ENCODE measurements at regions not wholly inside any gene's neighbourhood (a gene's known extent, or its start where the extent isn't known, plus 50 kb on each side); places are given as distances from the start of the nearest gene placed in this dataset.

DNA sequence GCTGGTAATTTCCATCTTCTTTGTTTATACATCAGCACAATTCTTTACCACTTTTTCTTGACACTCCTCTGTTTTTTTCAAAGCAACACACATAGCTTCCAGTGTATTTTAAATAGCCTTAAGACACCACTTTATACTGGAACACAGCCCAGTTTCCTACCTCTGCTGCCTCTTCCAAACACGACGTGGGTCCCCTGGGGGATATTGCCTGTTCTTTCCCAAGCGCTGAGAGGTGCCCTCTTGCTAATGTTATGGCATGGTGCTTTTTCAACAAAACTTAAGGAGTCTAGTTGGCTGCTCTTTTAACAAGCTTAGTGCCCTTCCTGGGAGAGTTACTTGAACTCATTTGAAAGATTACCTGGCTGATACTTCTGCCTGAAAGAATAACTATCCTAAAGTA is 112.7 kb downstream of the OLFM4 start:
- no peak for DNase-seq (ENCODE audit: low read depth, low spot score)
- Histone ChIP-seq H3K9me3 (ENCODE audit: control insufficient read depth, insufficient read depth, low read length) (peaks cover 4% of the 10 kb centered on the region; the same call in 1 of the 2 replicates), H3K27me3 (ENCODE audit: control insufficient read depth, insufficient read depth, low read length) (no peaks in the 10 kb centered on the region), H3K27ac (ENCODE audit: low read depth, low read length) (no peak overlapping the region), H3K4me3 (ENCODE audit: low read depth, low read length) (no peak overlapping the region)
- ChIA-PET CTCF (interaction anchor here (0.9 to 1.0 kb wide), 2 partner anchors 11 to 173 kb away, joined by 4 to 5 read pairs; no protein-coding TSS in a partner anchor), POLR2A (no interaction called here)
- TF ChIP-seq, protein P1, sequence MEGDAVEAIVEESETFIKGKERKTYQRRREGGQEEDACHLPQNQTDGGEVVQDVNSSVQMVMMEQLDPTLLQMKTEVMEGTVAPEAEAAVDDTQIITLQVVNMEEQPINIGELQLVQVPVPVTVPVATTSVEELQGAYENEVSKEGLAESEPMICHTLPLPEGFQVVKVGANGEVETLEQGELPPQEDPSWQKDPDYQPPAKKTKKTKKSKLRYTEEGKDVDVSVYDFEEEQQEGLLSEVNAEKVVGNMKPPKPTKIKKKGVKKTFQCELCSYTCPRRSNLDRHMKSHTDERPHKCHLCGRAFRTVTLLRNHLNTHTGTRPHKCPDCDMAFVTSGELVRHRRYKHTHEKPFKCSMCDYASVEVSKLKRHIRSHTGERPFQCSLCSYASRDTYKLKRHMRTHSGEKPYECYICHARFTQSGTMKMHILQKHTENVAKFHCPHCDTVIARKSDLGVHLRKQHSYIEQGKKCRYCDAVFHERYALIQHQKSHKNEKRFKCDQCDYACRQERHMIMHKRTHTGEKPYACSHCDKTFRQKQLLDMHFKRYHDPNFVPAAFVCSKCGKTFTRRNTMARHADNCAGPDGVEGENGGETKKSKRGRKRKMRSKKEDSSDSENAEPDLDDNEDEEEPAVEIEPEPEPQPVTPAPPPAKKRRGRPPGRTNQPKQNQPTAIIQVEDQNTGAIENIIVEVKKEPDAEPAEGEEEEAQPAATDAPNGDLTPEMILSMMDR (IDR thresholded peaks at IDR 0.05; ENCODE audit: low read depth, low read length) = no peak

DNA sequence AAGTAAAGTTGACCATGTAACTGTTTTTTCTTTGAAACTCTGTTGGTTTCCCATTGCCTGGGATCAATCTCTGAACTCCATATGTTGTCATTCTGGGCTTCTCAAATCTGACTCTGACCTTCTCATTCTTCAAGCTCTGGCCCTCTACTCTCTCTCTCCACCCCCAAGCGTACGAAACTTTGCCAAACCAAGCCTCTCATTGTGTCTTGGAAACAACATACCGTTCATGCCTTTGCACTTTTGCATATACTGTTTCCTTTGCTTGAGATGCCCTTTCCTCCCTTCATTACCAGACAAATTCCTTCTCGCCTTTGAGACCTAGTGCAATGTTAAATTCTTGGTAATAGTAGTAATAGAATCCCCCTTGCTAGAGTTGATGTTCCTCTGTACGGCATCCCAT is 113.7 kb downstream of the OLFM4 start:
- POLR2A ChIA-PET = no interaction called here
- TF ChIP-seq, protein P1 (IDR thresholded peaks at IDR 0.05; ENCODE audit: low read depth, low read length) = no peak
- peaks cover 4% of the 10 kb centered on the region; the same call in 1 of the 2 replicates for H3K9me3 ChIP-seq (ENCODE audit: control insufficient read depth, insufficient read depth, low read length)
- H3K27me3 ChIP-seq (ENCODE audit: control insufficient read depth, insufficient read depth, low read length) = no peaks in the 10 kb centered on the region
- DNase-seq (ENCODE audit: low read depth, low spot score) = no peak
- no peak overlapping the region for H3K27ac ChIP-seq (ENCODE audit: low read depth, low read length)
- no peak overlapping the region for H3K4me3 ChIP-seq (ENCODE audit: low read depth, low read length)
- CTCF ChIA-PET = interaction anchor here (2.1 kb wide), 1 partner anchor 10 kb away, joined by 12 read pairs; no protein-coding TSS in a partner anchor

DNA sequence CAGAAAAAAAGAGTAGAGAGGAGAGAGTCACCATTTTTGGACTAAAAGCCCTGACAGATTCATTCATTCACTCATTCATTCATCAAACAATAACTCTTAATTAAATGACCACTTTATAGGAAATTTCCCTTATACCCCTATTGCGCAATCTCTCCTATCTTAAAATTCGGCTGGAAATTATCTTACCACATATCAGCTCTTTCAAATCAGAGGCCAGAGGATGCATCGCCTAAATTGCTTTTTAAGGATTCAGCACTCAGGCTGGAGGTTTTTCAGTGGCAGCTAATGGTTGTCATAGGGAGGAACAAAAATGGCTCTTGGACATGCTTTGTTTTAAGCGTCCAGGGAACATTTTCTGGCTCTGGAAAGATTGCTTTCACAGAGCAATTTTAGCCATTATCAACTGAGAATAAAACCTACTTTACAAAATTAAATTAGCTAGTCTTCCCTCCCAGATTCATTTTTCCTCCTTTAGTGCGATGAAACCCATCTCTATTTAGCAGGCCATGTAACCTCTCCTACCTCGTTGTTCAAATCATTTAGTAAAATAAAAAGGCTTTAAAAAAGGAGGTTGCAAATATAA is 115.2 kb downstream of the OLFM4 start:
- H3K27ac ChIP-seq (ENCODE audit: low read depth, low read length) = no peak overlapping the region
- no peak for DNase-seq (ENCODE audit: low read depth, low spot score)
- H3K4me3 ChIP-seq (ENCODE audit: low read depth, low read length) = no peak overlapping the region
- no peaks in the 10 kb centered on the region for H3K27me3 ChIP-seq (ENCODE audit: control insufficient read depth, insufficient read depth, low read length)
- POLR2A ChIA-PET = no interaction called here
- TF ChIP-seq, protein P1 (IDR thresholded peaks at IDR 0.05; ENCODE audit: low read depth, low read length) = no peak
- H3K9me3 ChIP-seq (ENCODE audit: control insufficient read depth, insufficient read depth, low read length) = no peaks in the 10 kb centered on the region; the same call in 1 of the 2 replicates
- CTCF ChIA-PET = interaction anchor here (1.2 to 2.1 kb wide), 2 partner anchors 8 to 176 kb away, joined by 3 to 12 read pairs; no protein-coding TSS in a partner anchor

DNA sequence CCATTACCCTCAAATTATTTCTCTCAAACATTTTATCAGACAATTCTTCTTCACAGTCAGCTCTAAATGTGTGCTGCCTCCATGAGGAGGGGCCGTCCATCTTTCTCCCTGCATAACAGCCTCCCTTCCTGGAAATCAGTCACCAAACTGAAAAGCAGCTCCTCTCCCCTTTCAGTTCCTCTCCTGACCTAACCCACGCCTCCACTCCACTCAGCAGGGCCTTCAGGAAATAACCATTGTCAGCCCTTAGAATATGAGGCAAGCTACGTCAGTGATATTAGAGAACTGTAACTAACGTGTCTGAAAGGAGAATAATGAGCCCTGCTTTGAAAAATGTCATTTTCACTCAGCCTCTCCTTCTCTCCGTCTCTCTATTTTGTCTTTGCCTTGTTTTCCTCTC is 116.2 kb downstream of the OLFM4 start:
- TF ChIP-seq, protein P1 (IDR thresholded peaks at IDR 0.05; ENCODE audit: low read depth, low read length) = no peak
- DNase-seq (ENCODE audit: low read depth, low spot score) = no peak
- ChIA-PET POLR2A (no interaction called here), CTCF (no interaction called here)
- no peak overlapping the region for H3K4me3 ChIP-seq (ENCODE audit: low read depth, low read length)
- H3K9me3 ChIP-seq (ENCODE audit: control insufficient read depth, insufficient read depth, low read length) = no peaks in the 10 kb centered on the region
- H3K27me3 ChIP-seq (ENCODE audit: control insufficient read depth, insufficient read depth, low read length) = no peaks in the 10 kb centered on the region
- H3K27ac ChIP-seq (ENCODE audit: low read depth, low read length) = no peak overlapping the region

DNA sequence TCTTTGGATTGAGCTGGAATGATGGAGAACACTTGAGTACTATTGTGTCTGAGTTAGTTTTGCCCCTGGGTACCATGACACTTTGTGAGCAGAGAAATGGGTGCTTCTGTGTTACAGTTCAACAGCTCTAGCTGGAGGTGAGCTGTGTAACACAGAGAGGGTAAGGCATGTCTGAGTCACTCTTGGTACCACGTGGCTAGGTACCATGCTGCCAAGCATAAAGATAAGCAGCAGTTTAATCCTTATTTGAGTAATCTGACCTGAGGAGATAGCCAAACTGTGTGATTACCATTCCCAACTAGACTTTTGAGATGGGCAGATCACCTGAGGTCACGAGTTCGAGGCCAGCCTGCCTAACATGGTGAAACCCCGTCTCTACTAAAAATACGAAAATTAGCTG is 122.0 kb downstream of the OLFM4 start:
- no peak for DNase-seq (ENCODE audit: low read depth, low spot score)
- H3K9me3 ChIP-seq (ENCODE audit: control insufficient read depth, insufficient read depth, low read length) = no peaks in the 10 kb centered on the region
- TF ChIP-seq, protein P1 (IDR thresholded peaks at IDR 0.05; ENCODE audit: low read depth, low read length) = no peak
- ChIA-PET CTCF (interaction anchor here (5.4 kb wide), 1 partner anchor 183 kb away, joined by 62 read pairs; no protein-coding TSS in a partner anchor), POLR2A (no interaction called here)
- H3K27ac ChIP-seq (ENCODE audit: low read depth, low read length) = no peak overlapping the region
- no peaks in the 10 kb centered on the region for H3K27me3 ChIP-seq (ENCODE audit: control insufficient read depth, insufficient read depth, low read length)
- no peak overlapping the region for H3K4me3 ChIP-seq (ENCODE audit: low read depth, low read length)

All from AG04450 (cell line).